ENCODE measurements at regions not wholly inside any gene's neighbourhood (a gene's known extent, or its start where the extent isn't known, plus 50 kb on each side); places are given as distances from the start of the nearest gene placed in this dataset.

DNA sequence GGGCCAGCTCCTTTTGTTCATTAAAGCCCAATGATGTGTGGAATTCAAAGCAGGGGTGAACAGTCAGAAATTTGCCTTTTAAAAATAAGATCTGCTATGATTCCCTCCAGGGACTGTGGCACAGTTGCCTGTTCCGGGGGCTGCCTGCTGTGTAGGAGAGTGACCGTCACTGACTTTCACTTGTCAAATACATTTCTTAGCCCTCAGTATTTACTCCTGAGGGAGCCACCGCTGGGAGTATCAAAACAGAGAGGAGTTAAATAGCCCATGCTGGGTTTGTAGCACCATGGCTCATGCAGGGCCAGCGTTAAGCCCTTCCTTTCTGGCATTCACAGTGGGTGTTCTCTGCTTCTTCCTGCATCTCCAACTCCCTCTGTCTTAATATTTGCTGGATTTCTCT lies 897.8 kb downstream of the SORCS3 start:
- intact Hi-C loops (cut with DNase I): no loop called here
- WGBS (ENCODE audit: insufficient coverage, low coverage, low lambda C conversion rate, missing lambda C conversion rate): 11% methylated on average over 4 of the region's 4 CpGs
- ATAC-seq: no peak
- DNase-seq: no peak
- H3K9me3 ChIP-seq: no peaks in the 10 kb centered on the region
- H3K27me3 ChIP-seq: no peaks in the 10 kb centered on the region
- H3K4me3 ChIP-seq: no peak overlapping the region
- TF ChIP-seq POLR2A (IDR thresholded peaks at IDR 0.05): no peak
- TF ChIP-seq, protein P1, sequence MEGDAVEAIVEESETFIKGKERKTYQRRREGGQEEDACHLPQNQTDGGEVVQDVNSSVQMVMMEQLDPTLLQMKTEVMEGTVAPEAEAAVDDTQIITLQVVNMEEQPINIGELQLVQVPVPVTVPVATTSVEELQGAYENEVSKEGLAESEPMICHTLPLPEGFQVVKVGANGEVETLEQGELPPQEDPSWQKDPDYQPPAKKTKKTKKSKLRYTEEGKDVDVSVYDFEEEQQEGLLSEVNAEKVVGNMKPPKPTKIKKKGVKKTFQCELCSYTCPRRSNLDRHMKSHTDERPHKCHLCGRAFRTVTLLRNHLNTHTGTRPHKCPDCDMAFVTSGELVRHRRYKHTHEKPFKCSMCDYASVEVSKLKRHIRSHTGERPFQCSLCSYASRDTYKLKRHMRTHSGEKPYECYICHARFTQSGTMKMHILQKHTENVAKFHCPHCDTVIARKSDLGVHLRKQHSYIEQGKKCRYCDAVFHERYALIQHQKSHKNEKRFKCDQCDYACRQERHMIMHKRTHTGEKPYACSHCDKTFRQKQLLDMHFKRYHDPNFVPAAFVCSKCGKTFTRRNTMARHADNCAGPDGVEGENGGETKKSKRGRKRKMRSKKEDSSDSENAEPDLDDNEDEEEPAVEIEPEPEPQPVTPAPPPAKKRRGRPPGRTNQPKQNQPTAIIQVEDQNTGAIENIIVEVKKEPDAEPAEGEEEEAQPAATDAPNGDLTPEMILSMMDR (IDR thresholded peaks at IDR 0.05): no peak
- H3K27ac ChIP-seq: no peak overlapping the region
- H3K4me1 ChIP-seq: no peaks in the 10 kb centered on the region
- H3K36me3 ChIP-seq: no peaks in the 10 kb centered on the region

DNA sequence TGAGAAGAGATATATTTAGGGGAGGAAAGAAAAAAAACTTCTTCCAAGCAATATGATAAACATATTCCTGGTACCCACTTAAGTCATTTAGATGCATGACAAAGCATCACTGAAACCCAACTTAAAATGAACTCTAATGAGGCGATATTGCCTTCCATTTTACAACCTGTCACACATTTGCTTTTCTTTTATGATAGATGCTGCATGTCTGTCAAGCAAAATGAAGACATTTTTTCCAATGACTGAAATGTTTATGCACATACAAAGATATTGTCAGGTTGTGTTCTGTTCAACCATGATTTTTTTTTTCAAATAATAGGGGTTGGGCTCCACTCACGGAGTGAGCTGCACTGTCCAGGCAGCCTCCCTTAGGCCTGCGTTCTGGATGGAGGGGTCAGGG lies 894.4 kb downstream of the SORCS3 start:
- H3K4me1 ChIP-seq: no peaks in the 10 kb centered on the region
- ATAC-seq: no peak
- no peak overlapping the region for H3K27ac ChIP-seq
- TF ChIP-seq POLR2A (IDR thresholded peaks at IDR 0.05): no peak
- TF ChIP-seq, protein P1 (IDR thresholded peaks at IDR 0.05): no peak
- no peaks in the 10 kb centered on the region for H3K27me3 ChIP-seq
- 35% methylated on average over 3 of the region's 3 CpGs for WGBS (ENCODE audit: insufficient coverage, low coverage, low lambda C conversion rate, missing lambda C conversion rate)
- no peak for DNase-seq
- H3K9me3 ChIP-seq: no peaks in the 10 kb centered on the region
- H3K4me3 ChIP-seq: no peak overlapping the region
- intact Hi-C loops (cut with DNase I): no loop called here
- no peaks in the 10 kb centered on the region for H3K36me3 ChIP-seq

DNA sequence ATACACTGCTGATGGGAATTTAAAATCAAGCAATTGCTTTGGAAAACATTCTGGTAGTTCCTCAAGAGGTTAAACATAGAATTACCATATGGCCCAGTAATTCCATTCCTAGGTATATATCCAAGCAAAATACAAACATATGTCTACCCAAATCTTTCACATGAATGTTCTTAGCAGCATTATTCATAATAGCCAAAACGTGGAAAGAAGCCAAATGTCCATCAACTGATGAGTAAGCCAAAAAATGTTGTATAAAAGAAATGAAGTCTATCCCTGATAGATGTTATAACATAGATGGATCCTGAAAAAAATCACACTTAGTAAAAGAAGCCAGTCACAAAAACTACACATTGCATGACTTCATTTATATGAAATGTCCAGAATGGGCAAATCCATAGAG lies 893.0 kb downstream of the SORCS3 start:
- Histone ChIP-seq H3K27me3 (no peaks in the 10 kb centered on the region), H3K4me3 (no peak overlapping the region), H3K36me3 (no peaks in the 10 kb centered on the region), H3K9me3 (no peaks in the 10 kb centered on the region), H3K4me1 (no peaks in the 10 kb centered on the region), H3K27ac (no peak overlapping the region)
- WGBS (ENCODE audit: insufficient coverage, low coverage, low lambda C conversion rate, missing lambda C conversion rate): 17% methylated on average over 1 of the region's 1 CpG
- DNase-seq (no peak), ATAC-seq (no peak)
- intact Hi-C loops (cut with DNase I): no loop called here
- TF ChIP-seq, protein P1 (IDR thresholded peaks at IDR 0.05): no peak
- no peak for TF ChIP-seq POLR2A (IDR thresholded peaks at IDR 0.05)

DNA sequence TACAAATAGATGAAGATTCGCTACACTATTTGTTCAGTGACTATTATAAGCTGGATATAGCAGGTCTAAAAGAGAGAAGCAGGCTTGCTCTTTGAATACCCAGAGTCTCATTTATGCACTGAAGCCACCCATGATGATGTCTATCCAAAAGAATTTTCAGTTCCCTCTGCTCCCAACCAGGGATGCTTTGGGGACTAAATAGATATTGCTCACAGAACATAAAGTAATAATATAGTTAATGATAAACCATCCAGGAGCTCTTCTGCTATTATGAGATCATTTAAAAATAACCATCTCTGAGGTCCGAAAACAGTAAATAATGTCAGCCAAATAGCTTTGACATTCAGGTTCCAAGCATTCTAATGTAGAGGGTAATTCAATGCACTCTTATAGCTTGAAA lies 875.4 kb downstream of the SORCS3 start:
- ATAC-seq (no peak), DNase-seq (no peak)
- H3K27me3 ChIP-seq: no peaks in the 10 kb centered on the region
- no peaks in the 10 kb centered on the region for H3K36me3 ChIP-seq
- WGBS (ENCODE audit: insufficient coverage, low coverage, low lambda C conversion rate, missing lambda C conversion rate): 64% methylated on average over 2 of the region's 2 CpGs
- no peak overlapping the region for H3K4me3 ChIP-seq
- TF ChIP-seq, protein P1 (IDR thresholded peaks at IDR 0.05): no peak
- no peak for TF ChIP-seq POLR2A (IDR thresholded peaks at IDR 0.05)
- no peaks in the 10 kb centered on the region for H3K9me3 ChIP-seq
- H3K4me1 ChIP-seq: no peaks in the 10 kb centered on the region
- no peak overlapping the region for H3K27ac ChIP-seq
- intact Hi-C loops (cut with DNase I): no loop called here

DNA sequence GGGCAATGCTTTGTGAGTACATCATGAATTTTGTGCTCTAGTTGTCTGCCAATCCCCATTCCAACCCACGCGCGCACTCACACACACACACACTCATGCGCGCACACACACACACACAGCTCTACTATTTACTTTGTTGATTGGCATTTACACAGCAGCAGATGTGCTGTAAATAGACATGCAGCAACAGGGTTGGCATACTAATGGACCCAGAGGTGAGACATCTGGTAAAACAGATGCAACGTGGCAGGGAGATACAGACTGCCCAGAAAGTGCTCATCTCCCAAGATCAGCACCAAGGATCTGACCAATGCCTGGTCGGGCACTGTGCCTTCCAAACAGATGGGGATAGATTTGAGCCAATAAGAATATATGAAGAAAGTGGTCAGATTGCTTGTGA lies 873.0 kb downstream of the SORCS3 start:
- no peaks in the 10 kb centered on the region for H3K36me3 ChIP-seq
- intact Hi-C loops (cut with DNase I): no loop called here
- no peaks in the 10 kb centered on the region for H3K27me3 ChIP-seq
- ATAC-seq: no peak
- TF ChIP-seq POLR2A (IDR thresholded peaks at IDR 0.05): no peak
- TF ChIP-seq, protein P1 (IDR thresholded peaks at IDR 0.05): no peak
- H3K4me1 ChIP-seq: no peaks in the 10 kb centered on the region
- H3K4me3 ChIP-seq: no peak overlapping the region
- DNase-seq: no peak
- no peaks in the 10 kb centered on the region for H3K9me3 ChIP-seq
- H3K27ac ChIP-seq: no peak overlapping the region
- WGBS (ENCODE audit: insufficient coverage, low coverage, low lambda C conversion rate, missing lambda C conversion rate): 84% methylated on average over 7 of the region's 7 CpGs

All from right lobe of liver (tissue), 6 donors.